ENCODE measurements at regions not wholly inside any gene's neighbourhood (a gene's known extent, or its start where the extent isn't known, plus 50 kb on each side); places are given as distances from the start of the nearest gene placed in this dataset.

DNA sequence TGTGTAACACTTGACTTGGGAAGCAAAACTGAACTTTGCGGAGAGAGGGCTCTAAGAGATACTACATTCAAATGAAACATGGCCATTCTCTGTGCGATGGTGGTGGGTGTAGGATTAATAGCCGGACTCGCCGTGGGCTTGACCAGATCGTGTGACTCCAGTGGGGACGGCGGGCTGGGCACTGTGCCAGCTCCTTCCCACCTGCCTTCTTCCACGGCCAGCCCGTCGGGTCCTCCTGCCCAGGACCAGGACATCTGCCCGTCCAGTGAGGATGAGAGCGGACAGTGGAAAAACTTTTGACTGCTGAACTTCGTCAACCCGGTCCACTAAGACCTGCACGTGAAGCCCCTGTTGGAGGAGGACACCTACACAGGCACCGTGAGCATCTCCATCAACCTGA, 137.4 kb downstream of the OR4C45 start:
- intact Hi-C loops (cut with micrococcal nuclease) (no loop called here), in situ Hi-C loops (cut with MboI) (no loop called here)
- no peak overlapping the region for H3K9ac ChIP-seq (ENCODE audit: insufficient read depth in 1 of 2, low read depth in 2 of 2, low read length in 2 of 2)
- ATAC-seq (no peak), FAIRE-seq (no peak), DNase-seq (ENCODE audit: extremely low read depth in 1 of 4, low spot score in 3 of 4) (no peak)
- no peak overlapping the region for H2AFZ ChIP-seq (ENCODE audit: low read depth, low read length)
- no peak for TF ChIP-seq ELF4 (CRISPR knock-in tag; IDR thresholded peaks at IDR 0.05)
- TF ChIP-seq ZKSCAN1 (IDR thresholded peaks at IDR 0.05; ENCODE audit: low read depth, low read length): no peak
- TF ChIP-seq MAFF (IDR thresholded peaks at IDR 0.05; ENCODE audit: low read length): no peak
- no peak for TF ChIP-seq ZNF766 (CRISPR knock-in tag; conservative IDR thresholded peaks at IDR 0.05)
- no peak for TF ChIP-seq ZNF79 (CRISPR knock-in tag; IDR thresholded peaks at IDR 0.05; ENCODE audit: low read depth)
- TF ChIP-seq, protein P1, sequence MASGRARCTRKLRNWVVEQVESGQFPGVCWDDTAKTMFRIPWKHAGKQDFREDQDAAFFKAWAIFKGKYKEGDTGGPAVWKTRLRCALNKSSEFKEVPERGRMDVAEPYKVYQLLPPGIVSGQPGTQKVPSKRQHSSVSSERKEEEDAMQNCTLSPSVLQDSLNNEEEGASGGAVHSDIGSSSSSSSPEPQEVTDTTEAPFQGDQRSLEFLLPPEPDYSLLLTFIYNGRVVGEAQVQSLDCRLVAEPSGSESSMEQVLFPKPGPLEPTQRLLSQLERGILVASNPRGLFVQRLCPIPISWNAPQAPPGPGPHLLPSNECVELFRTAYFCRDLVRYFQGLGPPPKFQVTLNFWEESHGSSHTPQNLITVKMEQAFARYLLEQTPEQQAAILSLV (tag; IDR thresholded peaks at IDR 0.05): no peak
- no peak for TF ChIP-seq FOXA1 (IDR thresholded peaks at IDR 0.05; ENCODE audit: borderline replicate concordance)
- TF ChIP-seq ZNF197 (CRISPR knock-in tag; IDR thresholded peaks at IDR 0.05; ENCODE audit: low read depth): no peak
- TF ChIP-seq, protein P2, sequence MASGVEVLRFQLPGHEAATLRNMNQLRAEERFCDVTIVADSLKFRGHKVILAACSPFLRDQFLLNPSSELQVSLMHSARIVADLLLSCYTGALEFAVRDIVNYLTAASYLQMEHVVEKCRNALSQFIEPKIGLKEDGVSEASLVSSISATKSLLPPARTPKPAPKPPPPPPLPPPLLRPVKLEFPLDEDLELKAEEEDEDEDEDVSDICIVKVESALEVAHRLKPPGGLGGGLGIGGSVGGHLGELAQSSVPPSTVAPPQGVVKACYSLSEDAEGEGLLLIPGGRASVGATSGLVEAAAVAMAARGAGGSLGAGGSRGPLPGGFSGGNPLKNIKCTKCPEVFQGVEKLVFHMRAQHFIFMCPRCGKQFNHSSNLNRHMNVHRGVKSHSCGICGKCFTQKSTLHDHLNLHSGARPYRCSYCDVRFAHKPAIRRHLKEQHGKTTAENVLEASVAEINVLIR (CRISPR knock-in tag; IDR thresholded peaks at IDR 0.05): no peak
- TF ChIP-seq ZNF263 (CRISPR knock-in tag; IDR thresholded peaks at IDR 0.05; ENCODE audit: borderline replicate concordance): no peak
- TF ChIP-seq THRAP3 (IDR thresholded peaks at IDR 0.05; ENCODE audit: borderline replicate concordance): no peak
- no peak for TF ChIP-seq NFATC3 (IDR thresholded peaks at IDR 0.05)
- no peak for TF ChIP-seq ARID1B (IDR thresholded peaks at IDR 0.05)
- no peak for TF ChIP-seq ZNF384 (IDR thresholded peaks at IDR 0.05; ENCODE audit: low read depth, low read length)
- no peak for TF ChIP-seq PPARD (CRISPR knock-in tag; IDR thresholded peaks at IDR 0.05)
- TF ChIP-seq FOXK1 (CRISPR knock-in tag; IDR thresholded peaks at IDR 0.05; ENCODE audit: borderline replicate concordance): no peak
- no peak for TF ChIP-seq FOXJ3 (CRISPR knock-in tag; IDR thresholded peaks at IDR 0.05)
- TF ChIP-seq CSDE1 (IDR thresholded peaks at IDR 0.05): no peak
- no peak for TF ChIP-seq MCM2 (IDR thresholded peaks at IDR 0.05; ENCODE audit: low read depth)
- no peaks in the 10 kb centered on the region for H3K4me1 ChIP-seq (replicated peaks in 1 of 2; ENCODE audit: control insufficient read depth in 2 of 2, insufficient read depth in 2 of 2, low read length in 2 of 2)
- ChIA-PET POLR2A (no interaction called here), CTCF (ENCODE audit: low intra/inter-chr PET ratio) (no interaction called here)
- H3K9me3 ChIP-seq (replicated peaks; ENCODE audit: control insufficient read depth, insufficient read depth, low read depth, low read length): no peaks in the 10 kb centered on the region
- H3K4me2 ChIP-seq (ENCODE audit: insufficient read depth, low read length): no peak overlapping the region
- no peaks in the 10 kb centered on the region for H3K9me1 ChIP-seq (ENCODE audit: control insufficient read depth, insufficient read depth, low read length)
- no peaks in the 10 kb centered on the region for H3K36me3 ChIP-seq (ENCODE audit: control insufficient read depth, insufficient read depth, low read length)
- H3K4me3 ChIP-seq: no peak overlapping the region
- no peaks in the 10 kb centered on the region for H3K27me3 ChIP-seq (ENCODE audit: control insufficient read depth in 2 of 2, insufficient read depth in 2 of 2, low read length in 2 of 2)
- no peaks in the 10 kb centered on the region for H3K79me2 ChIP-seq (ENCODE audit: control insufficient read depth, insufficient read depth, low read length)
- H3K27ac ChIP-seq (ENCODE audit: extremely low read depth, low read depth, low read length): no peak overlapping the region
- WGBS (ENCODE audit: insufficient coverage, low coverage, missing lambda C conversion rate): 2% methylated on average over 17 of the region's 17 CpGs
- no peaks in the 10 kb centered on the region for H4K20me1 ChIP-seq (replicated peaks; ENCODE audit: control insufficient read depth, insufficient read depth, low read length)
- BruUV-seq (replicated peaks): no TSS peak
